SKM-1 (cell line): ENCODE measurements at regions not wholly inside any gene's neighbourhood (a gene's known extent, or its start where the extent isn't known, plus 50 kb on each side); places are given as distances from the start of the nearest gene placed in this dataset.
A peak's percentile ranks its signal among the peaks of the same experiment; 100 is the strongest.

ENCODE experiments used
- DNase-seq: peaks from one replicate; lab custom pipeline; 2025; ENCODE audit not compliant: unreplicated experiment; lab: John Stamatoyannopoulos, UW

DNA sequence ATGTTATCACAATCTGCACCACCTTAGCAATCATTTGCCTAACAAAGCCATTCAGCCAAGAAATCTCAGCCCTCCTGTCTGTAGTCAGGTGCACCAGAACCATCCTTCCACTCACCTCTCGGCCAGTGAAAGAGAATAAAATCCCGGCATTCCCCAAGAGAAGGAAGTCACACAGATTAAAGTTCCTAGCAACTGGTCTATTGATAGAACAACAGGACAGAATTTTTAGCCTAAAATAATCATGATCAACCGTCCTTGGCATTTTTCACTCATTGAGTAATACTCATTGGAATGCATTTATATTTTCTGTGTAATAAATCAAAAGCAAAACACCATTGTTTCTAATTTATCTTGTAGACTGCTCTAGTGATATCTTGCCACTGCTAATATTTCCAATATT lies 85.7 kb upstream of the CDH4 start:
- no peak for DNase-seq

DNA sequence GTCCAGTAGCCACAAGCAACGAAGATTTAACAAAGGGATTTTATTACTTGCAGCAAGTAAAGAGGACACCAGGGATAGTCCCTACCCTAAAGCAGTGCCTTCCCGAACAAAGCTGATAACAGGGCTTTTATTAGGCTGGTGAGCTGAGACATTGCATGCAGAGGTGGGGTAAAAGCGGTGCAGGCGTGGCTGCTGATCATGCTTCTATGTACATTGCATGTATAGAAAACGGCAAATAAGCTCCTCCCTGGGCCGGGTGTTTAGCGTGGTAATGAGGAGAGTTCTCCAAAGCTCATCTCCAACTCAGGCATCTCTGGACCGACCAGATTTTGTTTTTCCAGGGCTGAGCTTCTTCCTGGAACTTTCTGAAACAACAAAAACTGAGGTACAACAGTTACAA lies 83.5 kb upstream of the CDH4 start:
- no peak for DNase-seq

DNA sequence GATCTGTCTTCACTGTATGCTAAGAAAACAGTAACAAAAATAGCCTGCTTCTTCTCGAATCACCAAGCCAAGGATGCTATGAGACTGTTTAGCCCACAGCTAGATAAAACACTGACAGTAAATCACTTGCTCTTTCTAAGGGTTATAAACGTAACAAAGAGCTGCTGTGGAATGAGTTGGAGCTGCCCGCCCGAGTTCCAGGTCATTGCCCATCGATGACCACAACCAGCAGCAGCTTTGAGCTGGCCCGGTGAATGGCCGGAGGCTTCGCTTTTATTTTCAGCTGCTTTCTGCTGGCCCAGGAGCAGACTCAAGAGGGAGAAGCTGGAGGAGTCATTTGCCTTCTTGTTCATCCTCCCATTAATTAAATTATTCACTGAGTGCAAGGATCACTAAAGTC lies 82.2 kb upstream of the CDH4 start:
- no peak for DNase-seq

DNA sequence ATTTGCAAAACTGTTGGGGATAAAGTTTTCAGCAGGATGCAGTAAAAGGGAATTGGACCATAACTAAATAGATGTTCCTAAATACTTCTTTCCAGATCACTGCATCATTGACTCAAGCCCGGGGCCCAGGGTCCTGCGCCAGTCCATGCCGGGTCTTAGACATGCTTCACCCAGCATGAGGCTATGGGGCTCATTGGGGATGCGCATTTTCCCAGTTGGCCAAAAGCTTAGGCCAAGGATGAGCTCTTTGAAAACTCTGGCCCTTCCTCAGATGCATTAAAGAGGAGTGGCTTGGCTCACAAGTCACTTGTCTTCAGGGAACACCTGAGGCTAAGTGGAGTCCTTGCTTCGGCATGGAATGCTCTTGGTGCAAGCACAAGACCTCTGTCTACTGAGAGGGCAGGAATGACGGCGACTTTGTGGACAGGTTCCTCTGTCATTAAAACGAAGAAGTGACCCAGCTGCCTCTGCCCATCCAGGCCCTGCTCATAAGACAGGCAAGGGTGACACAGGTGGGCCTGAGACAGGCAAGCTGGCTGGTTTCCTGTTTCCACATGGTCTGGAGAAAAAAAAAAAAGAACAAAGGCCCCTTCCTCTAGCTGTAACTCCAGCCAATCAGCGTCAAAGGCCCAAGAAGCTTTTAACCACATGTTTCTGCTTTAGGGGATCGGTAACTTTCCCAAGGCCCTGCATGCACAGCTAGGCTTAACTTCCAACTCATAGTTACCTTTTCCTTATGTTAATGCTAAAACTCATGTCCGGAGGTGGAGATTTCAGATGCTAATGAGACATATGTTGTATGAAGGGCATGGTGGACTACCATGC lies 81.4 kb upstream of the CDH4 start:
- DNase-seq = no peak

DNA sequence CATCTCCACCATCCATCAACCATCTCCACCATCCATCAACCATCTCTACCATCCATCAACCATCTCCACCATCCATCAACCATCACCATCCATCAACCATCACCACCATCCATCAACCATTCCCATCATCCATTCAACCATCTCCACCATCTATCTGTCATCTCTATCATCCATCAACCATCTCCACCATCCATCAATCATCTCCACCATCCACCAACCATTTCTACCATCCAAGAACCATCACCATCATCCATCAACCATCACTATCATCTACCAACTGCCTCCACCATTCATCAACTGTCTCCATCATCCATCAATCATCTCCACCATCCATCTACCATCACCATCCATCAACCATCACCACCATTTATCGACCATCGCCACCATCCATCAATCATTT lies 78.8 kb upstream of the CDH4 start:
- no peak for DNase-seq

DNA sequence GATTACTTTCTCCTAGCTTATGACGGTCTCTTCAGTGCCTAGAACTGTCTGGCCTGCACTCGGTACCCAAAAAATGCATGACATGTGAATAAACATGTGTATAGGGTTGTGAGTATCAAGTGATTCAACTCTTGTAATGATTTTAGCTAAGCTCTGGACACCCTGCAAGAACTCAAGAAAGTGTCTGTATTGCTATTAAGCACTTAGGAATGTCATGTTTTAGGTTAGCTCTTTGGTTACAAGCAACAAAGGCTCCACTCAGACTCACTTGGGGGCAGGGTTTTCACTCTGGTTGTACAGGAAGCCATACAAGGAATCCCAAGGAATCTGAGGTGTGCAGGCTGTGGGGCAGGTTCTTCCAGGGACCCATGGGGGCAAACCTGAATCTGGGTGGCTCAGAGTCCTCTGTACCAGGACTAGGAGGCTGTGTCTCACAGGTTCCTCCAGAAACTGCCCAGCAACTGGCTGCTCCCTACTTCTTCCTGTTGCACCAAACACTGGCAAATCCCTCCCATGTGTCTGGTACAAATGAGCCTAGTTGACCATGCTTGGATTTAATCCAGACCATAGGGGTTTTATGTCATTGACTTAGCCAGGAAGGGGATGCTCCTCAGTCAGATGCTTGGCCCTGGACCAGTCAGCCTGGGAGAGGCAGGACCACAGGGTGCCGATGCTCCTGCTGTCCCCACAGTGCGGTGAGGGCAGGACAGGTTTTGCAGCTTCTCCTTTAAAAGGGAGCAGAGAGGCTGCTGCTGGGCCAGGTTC lies 77.9 kb upstream of the CDH4 start:
- DNase-seq = no peak

DNA sequence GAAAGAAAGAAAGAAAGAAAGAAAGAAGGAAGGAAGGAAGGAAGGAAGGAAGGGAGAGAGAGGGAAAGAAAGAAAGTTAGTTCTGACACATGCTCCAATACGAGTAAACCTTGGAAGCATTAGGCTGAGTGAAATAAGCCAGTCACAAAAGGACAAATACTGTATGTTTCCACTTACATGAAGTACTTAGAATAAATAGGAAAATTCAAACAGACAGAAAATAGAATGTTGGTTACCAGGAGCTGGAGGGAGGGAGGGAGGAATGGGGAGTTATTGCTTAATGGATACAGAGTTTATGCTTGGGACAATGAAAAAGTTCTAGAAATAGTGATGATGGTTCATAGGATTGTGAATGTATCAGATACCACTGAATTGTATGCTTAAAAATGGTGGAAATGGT lies 75.2 kb upstream of the CDH4 start:
- no peak for DNase-seq

DNA sequence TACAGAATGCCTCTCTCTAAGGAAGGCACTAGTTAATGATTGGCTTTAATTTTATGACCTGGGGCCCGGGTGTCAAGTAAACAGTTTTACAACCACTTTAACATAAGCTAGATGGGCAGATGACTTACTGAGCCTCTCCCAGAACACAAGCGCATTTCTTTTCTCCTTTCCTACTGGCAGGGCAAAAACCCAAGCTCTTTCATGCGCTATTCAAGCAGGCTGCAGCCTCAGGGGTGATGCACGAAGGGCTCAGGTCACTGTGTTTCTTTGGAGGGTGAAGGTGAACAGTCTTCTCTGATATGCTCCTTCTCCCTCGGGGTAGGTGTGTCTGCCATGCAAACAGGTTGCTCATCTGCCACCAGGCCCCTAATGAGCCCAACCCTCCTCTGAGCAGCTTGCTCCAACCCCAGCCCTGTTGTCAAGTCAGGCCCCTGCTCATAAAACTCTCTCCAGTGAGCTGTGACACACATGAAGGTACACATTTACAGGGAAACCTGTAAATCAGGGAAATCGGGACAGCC lies 73.5 kb upstream of the CDH4 start:
- no peak for DNase-seq

DNA sequence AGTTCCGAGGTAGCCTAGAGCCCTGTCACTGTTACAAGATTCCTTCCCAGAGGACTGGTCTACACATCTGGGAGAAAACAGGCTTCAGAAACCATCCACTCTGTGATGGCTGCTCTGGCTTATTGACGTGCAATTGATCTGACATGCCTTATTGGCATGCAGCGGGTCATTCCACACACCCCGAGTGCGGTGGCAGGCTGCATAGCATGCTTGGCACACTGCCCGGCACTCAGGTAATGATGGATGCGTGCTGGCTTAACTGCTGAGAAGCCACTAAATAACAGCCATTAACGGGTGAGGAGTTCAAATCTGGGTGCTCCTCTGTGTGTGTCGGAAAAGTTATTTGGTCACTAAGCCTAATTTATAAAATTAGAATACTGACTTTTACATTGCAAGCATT lies 67.9 kb upstream of the CDH4 start:
- DNase-seq = no peak

DNA sequence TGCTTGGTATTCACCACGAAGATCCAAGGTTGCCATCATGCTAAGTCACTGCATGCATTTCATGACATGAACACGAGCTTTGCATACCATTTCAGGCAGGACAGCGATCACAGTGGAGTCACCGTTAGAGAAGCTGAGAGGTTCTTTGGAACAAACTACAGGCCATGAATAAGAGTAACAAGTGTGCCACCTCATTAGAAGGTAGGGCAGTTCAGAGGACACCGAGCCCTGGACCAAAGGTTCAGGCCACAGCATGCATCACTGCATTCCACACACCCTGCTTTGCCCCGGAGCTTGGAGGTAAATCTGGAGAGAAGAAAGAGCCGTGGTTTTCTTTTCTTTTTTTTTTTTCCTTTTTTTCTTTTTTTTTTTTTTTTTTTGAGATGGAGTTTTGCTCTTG lies 66.9 kb upstream of the CDH4 start:
- no peak for DNase-seq

DNA sequence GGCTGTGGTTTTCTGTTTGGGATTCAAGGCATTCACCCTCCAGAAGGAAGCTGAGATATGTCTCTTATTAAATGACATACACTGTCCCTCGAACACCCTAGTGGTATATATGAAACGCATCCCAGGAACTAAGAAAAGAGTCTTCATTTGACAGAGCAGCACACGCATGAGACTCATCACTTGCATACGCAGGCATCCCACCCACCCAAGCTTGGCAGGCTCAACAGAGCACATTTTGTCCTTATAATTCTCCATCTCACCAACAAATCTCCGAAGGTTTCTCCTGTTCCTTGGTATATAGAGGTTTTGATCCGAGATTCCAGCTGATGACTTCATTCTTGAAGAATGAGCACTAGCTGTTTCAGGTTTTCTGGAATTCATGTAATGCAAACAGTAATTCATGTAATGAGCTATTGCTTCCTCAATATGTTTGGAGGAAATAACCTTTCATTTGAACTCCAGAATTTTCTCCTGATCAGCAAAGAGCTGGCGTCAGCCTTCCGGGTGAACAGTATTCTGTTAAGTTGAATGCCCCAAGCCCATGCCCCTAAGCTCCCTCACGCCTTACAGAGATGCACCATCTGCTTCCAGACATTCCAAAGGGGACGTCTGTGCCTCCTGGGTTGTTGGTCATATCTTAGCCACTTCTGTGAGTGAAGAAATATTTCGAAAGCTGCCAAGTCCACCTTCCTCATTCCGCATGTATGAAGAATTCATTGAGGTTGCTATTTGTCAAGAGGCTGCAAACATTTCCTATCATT lies 66.0 kb upstream of the CDH4 start:
- DNase-seq = no peak

DNA sequence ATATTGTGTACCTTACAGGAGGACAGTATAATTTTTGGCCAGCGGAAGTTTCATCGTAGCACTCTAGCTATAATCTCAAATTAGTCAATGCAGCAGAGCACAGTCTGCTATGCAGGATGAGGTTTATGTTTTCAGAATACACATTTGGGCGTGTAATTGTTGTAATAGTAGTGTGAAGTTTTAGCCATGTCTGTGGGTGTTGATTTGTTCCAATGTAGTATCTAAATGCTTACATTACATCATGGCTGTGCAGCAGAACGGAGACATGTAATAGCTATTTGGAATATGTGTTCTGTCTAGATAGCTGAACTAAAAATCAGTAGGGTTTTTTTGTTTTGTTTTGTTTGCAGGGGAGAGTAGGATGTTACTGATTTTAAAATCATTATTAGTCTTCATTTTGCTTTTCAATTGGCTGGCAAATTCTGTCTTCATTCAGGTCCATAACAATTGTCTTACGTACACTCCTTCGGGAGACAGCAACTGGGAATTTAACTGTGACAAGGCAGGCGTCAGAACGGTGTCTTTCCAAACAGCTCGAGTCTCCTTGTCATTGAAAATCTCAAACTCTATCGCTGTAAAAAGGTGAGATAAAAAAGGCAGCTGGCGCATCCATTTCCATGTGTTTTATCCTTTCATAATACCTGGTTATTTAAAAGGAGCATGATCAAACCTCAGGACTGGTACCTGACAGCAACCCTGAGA lies 65.1 kb upstream of the CDH4 start:
- peak; percentile 53 for DNase-seq

DNA sequence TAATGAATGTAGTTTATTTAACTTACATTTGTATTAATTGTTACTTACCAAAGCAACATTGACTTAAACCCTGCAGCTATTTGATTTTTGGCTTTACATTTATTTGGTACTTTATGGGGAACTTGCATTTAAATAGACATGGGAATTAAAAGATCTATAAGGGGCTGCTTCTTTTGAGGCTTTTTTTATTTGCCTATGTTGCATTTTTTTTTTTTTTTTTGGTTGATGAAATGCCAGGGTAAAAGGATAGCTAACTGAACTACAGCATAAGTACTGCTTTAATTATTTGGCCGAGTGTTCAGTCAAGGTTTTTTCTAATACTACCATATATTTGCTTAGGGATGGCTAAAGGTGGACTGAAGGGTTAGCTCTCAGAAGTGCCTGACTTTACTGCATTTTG lies 62.5 kb upstream of the CDH4 start:
- no peak for DNase-seq

DNA sequence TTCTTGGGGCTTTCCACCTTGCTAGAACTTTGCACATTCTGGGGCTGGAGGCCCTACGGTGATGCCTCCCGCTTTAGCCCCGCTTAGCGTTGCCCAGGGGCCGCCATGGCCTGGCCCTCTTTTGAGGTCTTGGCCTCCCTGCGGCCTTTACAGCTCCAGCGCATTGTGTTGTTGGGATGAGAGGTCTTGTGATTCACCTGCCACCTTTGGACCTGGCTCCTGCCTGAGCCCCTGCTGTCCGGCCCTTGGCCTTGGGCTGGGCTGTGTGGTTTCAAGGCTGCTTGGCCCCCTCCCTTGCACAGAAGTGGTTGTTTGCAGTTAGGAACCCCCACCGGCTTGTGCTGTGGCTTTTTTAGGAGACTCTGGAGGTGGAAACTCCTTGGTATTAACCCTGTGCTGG lies 61.0 kb upstream of the CDH4 start:
- no peak for DNase-seq

DNA sequence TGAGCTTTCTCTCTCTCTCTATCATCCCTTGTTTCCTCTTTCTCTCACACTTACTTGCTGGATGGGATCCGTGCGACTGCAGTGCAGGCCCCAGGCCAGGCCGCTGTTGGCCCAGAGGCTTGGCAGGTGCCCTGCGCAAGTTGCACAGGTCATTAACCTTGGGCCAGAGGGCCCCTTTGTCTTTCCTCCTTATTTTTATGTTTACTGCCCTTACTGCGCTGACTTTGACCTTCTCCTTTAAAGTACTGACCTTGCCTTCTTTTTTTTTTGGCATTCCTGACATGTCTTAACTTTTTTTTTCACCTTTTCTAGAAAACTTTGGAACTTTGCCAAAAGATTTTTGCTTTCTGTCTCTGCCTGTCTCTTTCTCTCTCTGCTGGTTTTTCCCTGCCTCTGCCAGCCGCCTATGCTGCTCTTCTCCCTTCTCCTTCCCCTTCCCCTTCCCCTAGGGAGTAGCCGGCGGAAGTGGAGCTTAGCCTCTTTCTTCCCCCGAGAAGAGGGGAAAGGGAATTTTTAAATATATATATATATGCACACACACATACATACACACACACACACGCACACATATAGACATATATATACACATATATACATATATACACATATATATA lies 59.6 kb upstream of the CDH4 start:
- no peak for DNase-seq

DNA sequence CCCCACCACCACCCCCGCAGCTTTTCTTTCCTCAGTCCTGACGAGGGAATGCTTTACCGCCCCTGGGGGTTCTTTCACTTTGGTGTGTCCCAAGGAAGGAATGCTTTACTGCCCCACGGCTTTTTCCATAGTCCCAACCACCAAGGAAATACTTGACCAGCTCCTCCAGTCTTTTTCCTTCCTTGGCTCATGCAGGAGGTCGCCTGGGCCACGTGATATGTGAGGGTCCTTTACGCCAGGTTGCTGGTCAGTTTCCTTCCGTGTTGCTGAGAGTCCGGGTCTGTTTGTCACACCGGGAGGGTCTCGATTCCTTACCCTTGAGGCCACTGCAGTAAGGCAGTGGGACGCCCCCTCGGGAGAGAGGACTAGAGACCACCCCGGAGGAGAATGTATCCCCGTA lies 58.9 kb upstream of the CDH4 start:
- DNase-seq = no peak
